Natural killer cell (primary cell): ENCODE measurements at regions not wholly inside any gene's neighbourhood (a gene's known extent, or its start where the extent isn't known, plus 50 kb on each side); places are given as distances from the start of the nearest gene placed in this dataset.

Experiments used
- ATAC-seq, 3 donors: fragments of 150-1000 bp in 2 of 3; fragments of 200-7000 bp in 1 of 3; cut with Tn5 transposase; 1 replicate in 1 of 3; 2 replicates in 2 of 3; pipeline ENCODE4 v1.10.0; 2021; ENCODE audit warnings: mild to moderate bottlenecking in 2 of 3, moderate library complexity in 2 of 3
- DNase-seq, 2 donors: peaks; one replicate each; pipeline versions ENCODE4 v3.0.0 to v3.0.0-alpha.2; 2013 to 2021; ENCODE audit warnings: mixed read lengths in 1 of 2
- H3K27ac ChIP-seq: one replicate; pipeline ENCODE4 v1.5.1; 2013; ENCODE audit warnings: mild to moderate bottlenecking, low read length
- H3K27me3 ChIP-seq: one replicate; pipeline ENCODE4 v1.6.1; 2013; ENCODE audit warnings: low read length; ENCODE audit not compliant: control insufficient read depth, insufficient read depth
- H3K36me3 ChIP-seq: one replicate; pipeline ENCODE4 v1.6.1; 2013; ENCODE audit warnings: low read length; ENCODE audit not compliant: control insufficient read depth, insufficient read depth
- H3K4me1 ChIP-seq: one replicate; pipeline ENCODE4 v1.6.1; 2013; ENCODE audit warnings: low read length; ENCODE audit not compliant: control insufficient read depth, insufficient read depth
- H3K4me3 ChIP-seq: one replicate; pipeline ENCODE4 v1.5.1; 2013; ENCODE audit warnings: low read length
- H3K9me3 ChIP-seq: one replicate; pipeline ENCODE4 v1.6.1; 2013; ENCODE audit warnings: low read length; ENCODE audit not compliant: control insufficient read depth, insufficient read depth
- H3K27ac Mint-ChIP-seq, 2 donors: one replicate each; pipeline ENCODE4 v1.8.0; 2022; ENCODE audit warnings: mild to moderate bottlenecking in 2 of 2, mixed read lengths in 2 of 2, moderate library complexity in 1 of 2
- H3K27me3 Mint-ChIP-seq, 2 donors: one replicate each; pipeline ENCODE4 v1.8.0; 2022; ENCODE audit warnings: low read depth in 2 of 2, mixed read lengths in 2 of 2
- H3K36me3 Mint-ChIP-seq: one replicate; pipeline ENCODE4 v1.8.0; 2022; ENCODE audit warnings: mixed read lengths
- H3K4me1 Mint-ChIP-seq, 2 donors: one replicate each; pipeline ENCODE4 v1.8.0; 2022; ENCODE audit warnings: mixed read lengths in 2 of 2
- H3K4me3 Mint-ChIP-seq: one replicate; pipeline ENCODE4 v1.8.0; 2022; ENCODE audit warnings: mild to moderate bottlenecking, moderate library complexity, mixed read lengths
- H3K9me3 Mint-ChIP-seq, 2 donors: one replicate each; pipeline ENCODE4 v1.8.0; 2022; ENCODE audit warnings: mixed read lengths in 2 of 2
- CTCF ChIP-seq: fragments of 200-600 bp; IDR thresholded peaks from one replicate; pipeline ENCODE4 v1.8.0; 2022; ENCODE audit warnings: antibody characterized with exemption
- WGBS: methylation state at CpG from one replicate; pipeline ENCODE4 v1.1.7; 2013; ENCODE audit warnings: missing lambda C conversion rate; ENCODE audit not compliant: insufficient coverage; 5-methylcytosine and 5-hydroxymethylcytosine counted together
- intact Hi-C: fragments of 100-400 bp; cut with micrococcal nuclease; formaldehyde crosslinking; loops from one replicate; pipeline ENCODE4 v1.14.2; 2022

- DNase-seq (no peak), ATAC-seq (no peak)
- Mint-ChIP-seq H3K9me3 (peaks cover 0 to 3% of the 10 kb centered on the region in 2 donors), H3K27ac (no peak overlapping the region), H3K27me3 (peaks cover 1 to 8% of the 10 kb centered on the region in 2 donors), H3K36me3 (no peaks in the 10 kb centered on the region), H3K4me3 (no peak overlapping the region), H3K4me1 (no peaks in the 10 kb centered on the region)
- WGBS = 58% methylated on average over 1 of the region's 1 CpG
- no peak for TF ChIP-seq CTCF
- no peaks in the 10 kb centered on the region for H3K4me1 ChIP-seq
- H3K9me3 ChIP-seq = no peaks in the 10 kb centered on the region
- peaks cover 3% of the 10 kb centered on the region for H3K27me3 ChIP-seq
- no peaks in the 10 kb centered on the region for H3K36me3 ChIP-seq
- intact Hi-C loops = no loop called here
- H3K27ac ChIP-seq = no peak overlapping the region
- H3K4me3 ChIP-seq = no peak overlapping the region
These were observed 174.3 kb upstream of the CRY1 start for GRCh38 chr12:107267604-107268003.

GRCh38 chr12:107271523-107271922 lies 178.2 kb upstream of the CRY1 start:
- 83% methylated on average over 2 of the region's 2 CpGs for WGBS
- H3K9me3 Mint-ChIP-seq = no peaks in the 10 kb centered on the region

GRCh38 chr12:107275530-107275929 lies 182.2 kb upstream of the CRY1 start:
- DNase-seq (no peak), ATAC-seq (no peak)
- no peaks in the 10 kb centered on the region for H3K4me1 ChIP-seq
- no peaks in the 10 kb centered on the region for H3K36me3 ChIP-seq
- H3K36me3 Mint-ChIP-seq = no peaks in the 10 kb centered on the region
- TF ChIP-seq CTCF = no peak
- no CpG with 5 or more reads among the region's 1 CpG for WGBS
- no peaks in the 10 kb centered on the region for H3K27me3 ChIP-seq
- no peak overlapping the region for H3K27ac ChIP-seq
- H3K27me3 Mint-ChIP-seq = peaks cover 10 to 20% of the 10 kb centered on the region in 2 donors
- no peak overlapping the region for H3K4me3 Mint-ChIP-seq
- no peaks in the 10 kb centered on the region for H3K9me3 ChIP-seq
- intact Hi-C loops = no loop called here
- H3K4me1 Mint-ChIP-seq = no peaks in the 10 kb centered on the region
- H3K4me3 ChIP-seq = no peak overlapping the region
- H3K27ac Mint-ChIP-seq = no peak overlapping the region
- H3K9me3 Mint-ChIP-seq = no peaks in the 10 kb centered on the region

More at GRCh38 chr12:107271523-107271922, 178.2 kb upstream of the CRY1 start:
- H3K4me1 Mint-ChIP-seq = no peaks in the 10 kb centered on the region
- peaks cover 3 to 19% of the 10 kb centered on the region in 2 donors for H3K27me3 Mint-ChIP-seq
- no peak overlapping the region for H3K4me3 ChIP-seq
- no peaks in the 10 kb centered on the region for H3K36me3 Mint-ChIP-seq
- no peaks in the 10 kb centered on the region for H3K27me3 ChIP-seq
- H3K9me3 ChIP-seq = no peaks in the 10 kb centered on the region
- no peaks in the 10 kb centered on the region for H3K36me3 ChIP-seq
- DNase-seq = no peak
- H3K27ac ChIP-seq = no peak overlapping the region
- intact Hi-C loops = no loop called here
- H3K4me3 Mint-ChIP-seq = no peak overlapping the region
- H3K27ac Mint-ChIP-seq = no peak overlapping the region
- H3K4me1 ChIP-seq = no peaks in the 10 kb centered on the region
- no peak for ATAC-seq
- TF ChIP-seq CTCF = no peak

GRCh38 chr12:107277855-107278254 lies 184.5 kb upstream of the CRY1 start:
- Histone ChIP-seq H3K9me3 (no peaks in the 10 kb centered on the region), H3K36me3 (no peaks in the 10 kb centered on the region), H3K4me1 (no peaks in the 10 kb centered on the region), H3K27ac (no peak overlapping the region), H3K27me3 (no peaks in the 10 kb centered on the region), H3K4me3 (no peak overlapping the region)
- no peak overlapping the region for H3K4me3 Mint-ChIP-seq
- H3K36me3 Mint-ChIP-seq = no peaks in the 10 kb centered on the region
- H3K27ac Mint-ChIP-seq = no peak overlapping the region
- intact Hi-C loops = no loop called here
- no peak for TF ChIP-seq CTCF
- DNase-seq = no peak
- no peaks in the 10 kb centered on the region for H3K9me3 Mint-ChIP-seq
- WGBS = 87% methylated on average over 1 of the region's 1 CpG
- no peaks in the 10 kb centered on the region for H3K4me1 Mint-ChIP-seq
- H3K27me3 Mint-ChIP-seq = peaks cover 10 to 21% of the 10 kb centered on the region in 2 donors
- ATAC-seq = no peak
